ENCODE measurements at regions not wholly inside any gene's neighbourhood (a gene's known extent, or its start where the extent isn't known, plus 50 kb on each side); places are given as distances from the start of the nearest gene placed in this dataset.

DNA sequence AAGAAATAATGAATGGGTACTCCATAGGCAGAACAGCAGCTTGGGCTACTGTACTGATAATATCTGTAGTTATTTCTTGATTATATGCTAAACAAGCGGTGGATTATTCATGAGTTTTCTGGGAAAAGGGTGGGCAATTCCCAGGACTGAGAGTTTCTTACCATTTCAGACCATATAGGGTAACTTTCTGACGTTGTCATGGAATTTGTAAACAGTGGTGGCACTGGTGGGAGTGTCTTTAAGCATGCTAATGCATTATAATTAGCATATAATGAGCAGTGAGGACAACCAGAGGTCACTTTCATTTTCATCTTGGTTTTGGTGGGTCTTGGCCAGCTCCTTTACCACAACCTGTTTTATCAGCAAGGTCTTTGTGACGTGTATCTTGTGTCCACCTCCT, 399.7 kb downstream of the CDC14C start:
- Histone ChIP-seq H2AFZ (ENCODE audit: low read depth, low read length, poor library complexity, severe bottlenecking) (no peak overlapping the region), H3K27me3 (ENCODE audit: insufficient read depth, low read length) (no peaks in the 10 kb centered on the region), H3K4me3 (replicated peaks in 1 of 2; ENCODE audit: low read depth in 1 of 2, low read length in 2 of 2) (no peak overlapping the region), H3K4me1 (ENCODE audit: control insufficient read depth in 1 of 2, insufficient read depth in 2 of 2, low read length in 2 of 2) (no peaks in the 10 kb centered on the region), H3K9ac (ENCODE audit: low read length) (no peak overlapping the region), H3K36me3 (ENCODE audit: control insufficient read depth in 1 of 2, insufficient read depth in 2 of 2, low read length in 2 of 2) (no peaks in the 10 kb centered on the region), H3K4me2 (ENCODE audit: low read length) (no peak overlapping the region), H3K9me2 (ENCODE audit: insufficient read depth) (no peaks in the 10 kb centered on the region), H3K27ac (ENCODE audit: low read depth, low read length) (no peak overlapping the region), H3K79me2 (ENCODE audit: insufficient read depth, low read length) (no peaks in the 10 kb centered on the region), H4K20me1 (ENCODE audit: insufficient read depth) (no peaks in the 10 kb centered on the region), H3K9me3 (ENCODE audit: control insufficient read depth in 1 of 2, insufficient read depth in 1 of 2, low read depth in 1 of 2, low read length in 2 of 2) (peaks cover 0 to 24% of the 10 kb centered on the region in 2 experiments; a peak in 3 of 4 replicates)
- TF ChIP-seq SRF (IDR thresholded peaks at IDR 0.05; ENCODE audit: low read depth) = no peak
- TF ChIP-seq POLR2AphosphoS5 (IDR thresholded peaks at IDR 0.05; ENCODE audit: low read depth, low read length) = no peak
- TF ChIP-seq YY1 (IDR thresholded peaks at IDR 0.05; ENCODE audit: extremely low read depth, insufficient replicate concordance, low read depth, low read length) = no peak
- TF ChIP-seq CBX3 (IDR thresholded peaks at IDR 0.05; ENCODE audit: low read depth) = no peak
- no peak for TF ChIP-seq TCF7L2 (IDR thresholded peaks at IDR 0.05; ENCODE audit: borderline replicate concordance, extremely low read depth, insufficient read depth, insufficient read length)
- no peak for TF ChIP-seq REST (IDR thresholded peaks at IDR 0.05; ENCODE audit: low read depth)
- TF ChIP-seq, protein P1, sequence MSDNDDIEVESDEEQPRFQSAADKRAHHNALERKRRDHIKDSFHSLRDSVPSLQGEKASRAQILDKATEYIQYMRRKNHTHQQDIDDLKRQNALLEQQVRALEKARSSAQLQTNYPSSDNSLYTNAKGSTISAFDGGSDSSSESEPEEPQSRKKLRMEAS (IDR thresholded peaks at IDR 0.05) = no peak
- no peak for TF ChIP-seq EGR1 (IDR thresholded peaks at IDR 0.05; ENCODE audit: low read depth)
- intact Hi-C loops (cut with micrococcal nuclease) = no loop called here
- ChIA-PET CTCF (no interaction called here), RAD21 (ENCODE audit: low non-redundant PET in 1 of 2, low total read pairs in 2 of 2, uncharacterized antibody in 2 of 2, unreplicated experiment in 2 of 2) (no interaction called here), POLR2A (no interaction called here)
- no TSS peak for BruUV-seq (replicated peaks)
- DNase-seq (ENCODE audit: low read depth, low spot score) = no peak
- no peak for ATAC-seq
